ENCODE measurements at regions not wholly inside any gene's neighbourhood (a gene's known extent, or its start where the extent isn't known, plus 50 kb on each side); places are given as distances from the start of the nearest gene placed in this dataset.

DNA sequence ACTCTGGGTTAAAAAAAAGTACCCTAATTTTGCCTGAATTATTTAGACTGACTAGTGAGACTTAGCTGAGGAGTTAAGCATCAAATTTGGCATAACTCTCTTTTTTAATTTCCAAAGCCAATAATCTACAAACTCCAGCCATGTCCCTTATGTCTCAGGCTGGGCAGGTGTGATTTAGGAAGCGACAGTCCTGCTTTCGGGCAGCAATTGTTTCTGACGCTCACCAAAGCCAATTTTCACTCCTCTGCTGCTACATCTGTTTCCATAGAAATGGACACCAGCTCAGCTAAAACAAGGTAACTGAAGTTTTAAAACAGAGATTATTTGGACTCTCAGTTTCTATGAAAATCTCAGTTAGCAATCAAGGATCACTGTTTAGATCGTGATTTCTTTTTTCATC is 338.7 kb downstream of the ABCC12 start:
- no peak for TF ChIP-seq EZH2 (IDR thresholded peaks at IDR 0.05; ENCODE audit: low read length)
- TF ChIP-seq, protein P1, sequence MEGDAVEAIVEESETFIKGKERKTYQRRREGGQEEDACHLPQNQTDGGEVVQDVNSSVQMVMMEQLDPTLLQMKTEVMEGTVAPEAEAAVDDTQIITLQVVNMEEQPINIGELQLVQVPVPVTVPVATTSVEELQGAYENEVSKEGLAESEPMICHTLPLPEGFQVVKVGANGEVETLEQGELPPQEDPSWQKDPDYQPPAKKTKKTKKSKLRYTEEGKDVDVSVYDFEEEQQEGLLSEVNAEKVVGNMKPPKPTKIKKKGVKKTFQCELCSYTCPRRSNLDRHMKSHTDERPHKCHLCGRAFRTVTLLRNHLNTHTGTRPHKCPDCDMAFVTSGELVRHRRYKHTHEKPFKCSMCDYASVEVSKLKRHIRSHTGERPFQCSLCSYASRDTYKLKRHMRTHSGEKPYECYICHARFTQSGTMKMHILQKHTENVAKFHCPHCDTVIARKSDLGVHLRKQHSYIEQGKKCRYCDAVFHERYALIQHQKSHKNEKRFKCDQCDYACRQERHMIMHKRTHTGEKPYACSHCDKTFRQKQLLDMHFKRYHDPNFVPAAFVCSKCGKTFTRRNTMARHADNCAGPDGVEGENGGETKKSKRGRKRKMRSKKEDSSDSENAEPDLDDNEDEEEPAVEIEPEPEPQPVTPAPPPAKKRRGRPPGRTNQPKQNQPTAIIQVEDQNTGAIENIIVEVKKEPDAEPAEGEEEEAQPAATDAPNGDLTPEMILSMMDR (optimal IDR thresholded peaks at IDR 0.05 in 1 of 3, IDR thresholded peaks at IDR 0.05 in 1 of 3, conservative IDR thresholded peaks at IDR 0.05 in 1 of 3; ENCODE audit: extremely low read depth in 1 of 3, insufficient read depth in 2 of 3, low read length in 3 of 3) = no peak
